ENCODE measurements at regions not wholly inside any gene's neighbourhood (a gene's known extent, or its start where the extent isn't known, plus 50 kb on each side); places are given as distances from the start of the nearest gene placed in this dataset.
"Not testable (repeated sequence)": the region's sequence is repeated elsewhere in the genome, so short reads cannot be mapped to it uniquely, and the experiment has no call there.

DNA sequence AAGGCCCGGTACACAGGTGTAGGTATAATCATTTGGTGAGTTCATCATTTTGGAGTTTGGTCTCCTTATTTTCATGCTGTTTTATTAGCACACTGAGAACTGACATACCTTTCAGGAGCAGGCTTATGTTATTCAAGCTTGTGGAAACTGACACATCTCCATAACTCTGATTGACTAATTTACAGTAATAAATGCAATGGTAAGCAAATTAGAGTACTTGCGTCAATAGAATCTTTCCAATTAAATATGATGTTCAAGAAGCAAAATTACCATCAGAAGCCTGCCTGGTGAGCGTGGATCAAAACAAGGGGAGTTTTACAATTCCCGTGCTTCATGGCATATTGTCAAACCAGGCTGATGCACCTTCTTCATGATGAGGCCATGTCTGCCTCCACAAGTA, 210.7 kb upstream of the GPRIN3 start:
- no peak for TF ChIP-seq POLR2A (IDR thresholded peaks at IDR 0.05; ENCODE audit: low read depth, low read length)
- TF ChIP-seq TAF1 (IDR thresholded peaks at IDR 0.05; ENCODE audit: borderline replicate concordance, low read depth, low read length): no peak
- TF ChIP-seq POLR2AphosphoS5 (IDR thresholded peaks at IDR 0.05; ENCODE audit: low read depth, low read length): no peak
- DNase-seq (ENCODE audit: insufficient read length) (no peak), FAIRE-seq (no peak)

DNA sequence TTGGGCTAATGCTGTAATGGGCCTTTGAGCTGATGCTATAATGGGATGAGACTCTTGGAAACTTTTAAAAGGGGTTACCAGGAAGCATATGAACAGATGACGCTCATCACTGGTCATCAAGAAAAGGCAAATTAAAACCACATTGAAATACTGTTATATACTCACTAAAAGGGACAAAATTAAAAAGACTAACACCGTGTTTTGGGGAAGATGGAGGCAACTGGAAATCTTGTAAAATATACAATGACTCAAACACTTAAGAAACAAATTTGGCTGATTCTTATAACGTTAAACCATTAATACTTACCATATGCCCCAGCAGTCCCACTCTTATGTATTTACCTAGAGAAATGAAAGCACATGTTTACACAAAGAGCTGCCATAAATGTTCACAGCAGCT, 207.2 kb upstream of the GPRIN3 start:
- FAIRE-seq (no peak), DNase-seq (ENCODE audit: insufficient read length) (no peak)
- TF ChIP-seq TAF1 (IDR thresholded peaks at IDR 0.05; ENCODE audit: borderline replicate concordance, low read depth, low read length) (no peak), POLR2A (IDR thresholded peaks at IDR 0.05; ENCODE audit: low read depth, low read length) (no peak), POLR2AphosphoS5 (IDR thresholded peaks at IDR 0.05; ENCODE audit: low read depth, low read length) (no peak)

DNA sequence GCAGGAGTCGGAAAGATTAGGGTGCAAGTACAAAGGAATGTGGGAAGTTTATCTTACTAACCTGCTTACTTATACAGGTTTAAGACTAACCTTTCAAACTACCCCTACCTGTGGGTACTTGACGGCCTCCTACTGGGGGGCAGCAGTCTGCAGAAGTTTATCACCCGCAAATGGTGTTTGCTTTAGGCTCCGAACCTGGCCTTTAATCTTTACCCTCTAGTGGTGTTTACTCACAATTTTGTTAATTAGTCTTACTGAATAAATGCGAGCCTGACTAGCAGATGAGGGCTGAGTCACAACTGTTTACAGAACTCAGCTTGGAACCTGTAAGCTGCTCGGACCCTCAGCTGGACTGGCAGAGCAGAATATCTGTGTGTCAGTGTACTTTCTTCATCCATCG, 204.2 kb upstream of the GPRIN3 start:
- TF ChIP-seq POLR2AphosphoS5 (IDR thresholded peaks at IDR 0.05; ENCODE audit: low read depth, low read length): no peak
- no peak for TF ChIP-seq POLR2A (IDR thresholded peaks at IDR 0.05; ENCODE audit: low read depth, low read length)
- FAIRE-seq (no peak), DNase-seq (ENCODE audit: insufficient read length) (no peak)

DNA sequence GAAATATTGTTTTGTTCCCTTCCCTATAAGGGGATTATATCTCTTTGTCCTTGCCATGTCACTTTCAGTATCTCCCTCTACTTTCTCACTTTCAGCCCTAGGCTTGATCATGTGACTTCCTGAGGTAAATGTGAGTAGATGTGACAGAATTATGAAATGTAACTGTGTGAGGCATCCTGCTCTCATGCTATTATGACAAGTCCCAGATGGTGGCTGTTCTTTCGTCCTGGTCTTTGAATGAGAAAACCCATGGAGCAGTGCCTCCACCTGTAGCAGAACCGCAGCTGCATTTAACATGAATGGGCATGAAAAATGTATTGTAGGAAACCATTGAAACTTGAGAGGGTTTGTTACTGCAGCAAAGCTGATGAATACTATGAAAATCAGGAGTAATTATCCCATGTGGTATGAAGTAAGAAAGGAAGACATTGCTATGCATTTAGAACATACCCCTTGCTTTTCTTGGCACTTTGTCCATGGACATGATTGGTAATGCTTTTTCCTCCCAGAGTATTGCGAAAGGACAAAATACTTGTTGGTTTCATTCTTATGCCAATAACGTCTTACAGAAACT, 202.2 kb upstream of the GPRIN3 start:
- DNase-seq (ENCODE audit: insufficient read length) (no peak), FAIRE-seq (peak; percentile 86)
- TF ChIP-seq POLR2AphosphoS5 (IDR thresholded peaks at IDR 0.05; ENCODE audit: low read depth, low read length) (no peak), TAF1 (IDR thresholded peaks at IDR 0.05; ENCODE audit: borderline replicate concordance, low read depth, low read length) (no peak), POLR2A (IDR thresholded peaks at IDR 0.05; ENCODE audit: low read depth, low read length) (no peak)

DNA sequence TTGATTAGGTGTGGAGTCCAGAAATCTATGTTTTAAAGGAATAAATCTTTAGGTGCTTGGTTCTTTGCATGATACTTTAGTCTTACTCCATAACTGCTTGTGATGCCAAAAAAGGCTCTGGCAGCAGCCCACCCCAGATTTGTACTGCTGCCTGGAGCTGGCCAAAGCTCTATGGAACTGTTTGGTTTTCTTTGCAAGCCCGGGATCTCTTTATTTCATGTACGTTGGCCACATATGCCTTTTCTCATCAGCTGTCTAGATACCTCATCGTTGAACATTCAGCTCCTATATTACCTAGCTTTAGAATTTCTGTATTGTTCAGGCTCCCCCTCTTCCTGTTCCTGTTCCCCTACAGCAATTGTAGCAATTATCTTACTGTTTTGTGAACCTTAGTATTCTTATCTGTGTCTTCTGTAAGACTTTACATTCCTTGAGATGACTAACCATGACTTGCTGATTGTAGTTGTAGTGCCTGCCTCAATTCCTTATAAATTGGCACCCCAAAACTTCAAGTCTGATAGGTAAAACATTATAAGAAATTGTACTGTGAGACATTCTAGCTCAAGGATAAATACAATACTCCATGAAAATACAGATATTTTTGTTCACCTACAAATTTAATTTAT, 199.4 kb upstream of the GPRIN3 start:
- no peak for TF ChIP-seq POLR2AphosphoS5 (IDR thresholded peaks at IDR 0.05; ENCODE audit: low read depth, low read length)
- no peak for FAIRE-seq
- DNase-seq (ENCODE audit: insufficient read length): no peak

DNA sequence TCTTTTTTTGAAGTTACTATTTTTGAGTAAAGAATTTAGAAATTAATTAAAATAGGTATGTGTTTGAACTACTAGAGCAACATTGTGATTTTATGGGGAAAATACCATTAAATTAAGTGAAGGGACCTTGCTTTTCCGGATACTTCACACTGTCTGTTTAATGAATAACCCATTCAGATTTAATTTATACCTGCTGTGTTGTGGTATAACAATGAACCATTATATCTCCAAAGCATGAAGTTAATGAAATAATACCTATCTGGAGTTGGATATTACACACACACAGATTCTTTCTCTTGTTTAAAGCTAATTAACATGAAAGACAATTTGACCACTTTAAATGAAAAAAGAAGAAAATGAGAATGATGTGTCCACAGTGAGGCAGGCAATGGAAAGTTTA, 195.0 kb upstream of the GPRIN3 start:
- DNase-seq (ENCODE audit: insufficient read length) (no peak), FAIRE-seq (no peak)
- TF ChIP-seq TAF1 (IDR thresholded peaks at IDR 0.05; ENCODE audit: borderline replicate concordance, low read depth, low read length): no peak

DNA sequence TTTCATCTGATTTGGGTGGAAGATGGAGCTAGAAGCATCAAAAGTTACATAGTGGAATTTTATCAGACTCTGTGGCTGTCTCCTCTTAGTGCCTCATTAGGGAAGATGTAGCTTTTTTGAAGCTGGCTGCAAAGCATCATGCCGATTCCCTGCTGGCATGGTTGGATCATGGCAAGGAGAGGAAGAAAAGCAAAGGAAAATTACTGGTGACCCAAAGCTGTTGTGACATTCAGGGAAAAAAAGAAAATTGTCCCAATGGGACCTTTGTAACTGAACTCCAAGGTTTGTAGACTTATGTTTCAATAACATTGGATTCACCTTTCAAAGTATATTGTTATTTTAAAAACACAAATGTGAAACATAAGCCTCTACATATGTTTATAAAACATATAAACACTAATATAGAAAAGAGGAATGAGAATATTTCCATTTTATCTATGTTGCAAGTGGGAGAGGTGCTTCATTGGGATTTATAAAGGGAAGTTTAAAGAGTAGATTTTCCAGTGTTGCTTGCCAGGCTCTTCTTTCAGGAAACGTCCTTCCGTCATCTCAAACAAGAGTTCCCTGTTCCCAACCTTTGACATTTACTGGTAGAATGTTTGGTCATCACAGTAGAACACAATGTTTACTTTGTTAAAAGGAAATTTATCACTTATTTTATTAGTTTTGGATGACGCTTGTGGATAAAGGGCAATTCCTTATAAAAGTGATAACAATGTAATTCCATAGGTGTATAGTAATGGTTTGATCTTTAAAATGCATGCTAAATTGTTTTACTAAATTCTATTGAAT, 190.1 kb upstream of the GPRIN3 start:
- TF ChIP-seq POLR2AphosphoS5 (IDR thresholded peaks at IDR 0.05; ENCODE audit: low read depth, low read length): no peak
- TF ChIP-seq POLR2A (IDR thresholded peaks at IDR 0.05; ENCODE audit: low read depth, low read length): no peak
- TF ChIP-seq TAF1 (IDR thresholded peaks at IDR 0.05; ENCODE audit: borderline replicate concordance, low read depth, low read length): no peak
- FAIRE-seq: no peak
- DNase-seq (ENCODE audit: insufficient read length): no peak

DNA sequence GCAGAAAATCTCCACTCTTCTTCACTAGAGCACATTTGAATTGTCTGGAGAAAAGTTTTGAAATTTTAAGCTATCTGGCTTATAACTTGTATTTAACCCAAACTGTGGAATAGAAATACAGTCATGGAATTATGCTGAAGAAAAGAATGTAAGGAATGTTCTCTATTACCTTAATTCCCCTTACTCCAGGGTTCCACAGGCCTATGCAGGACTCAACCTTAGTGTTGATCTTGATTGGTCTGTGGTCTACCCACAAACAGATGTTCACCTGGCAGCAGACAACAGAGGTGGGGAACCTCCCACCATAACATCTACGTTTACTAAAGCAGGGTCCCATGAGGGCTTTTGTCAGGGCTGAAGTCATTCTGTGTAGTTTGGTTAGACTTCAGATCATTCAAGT, 189.3 kb upstream of the GPRIN3 start:
- FAIRE-seq: no peak
- DNase-seq (ENCODE audit: insufficient read length): no peak
- TF ChIP-seq POLR2A (IDR thresholded peaks at IDR 0.05; ENCODE audit: low read depth, low read length) (no peak), TAF1 (IDR thresholded peaks at IDR 0.05; ENCODE audit: borderline replicate concordance, low read depth, low read length) (no peak), POLR2AphosphoS5 (IDR thresholded peaks at IDR 0.05; ENCODE audit: low read depth, low read length) (no peak)

DNA sequence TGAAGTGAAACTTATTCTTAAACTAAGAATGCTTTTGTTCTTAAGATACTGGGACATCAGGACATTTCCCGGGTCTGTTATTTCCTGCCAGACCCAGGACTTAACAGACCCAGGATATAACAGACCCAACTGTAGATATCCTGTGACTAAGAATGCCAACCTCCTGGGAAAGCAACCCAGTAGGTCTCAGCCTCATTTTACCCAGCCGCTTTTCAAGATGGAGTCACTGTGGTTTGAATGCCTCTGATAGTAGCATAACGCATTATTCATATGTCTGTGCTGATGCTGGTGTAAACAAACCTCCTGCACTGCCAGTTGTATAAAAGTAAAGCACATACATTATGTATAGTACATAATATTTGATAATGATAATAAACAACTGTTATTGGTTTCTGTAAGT, 185.8 kb upstream of the GPRIN3 start:
- no peak for FAIRE-seq
- TF ChIP-seq POLR2AphosphoS5 (IDR thresholded peaks at IDR 0.05; ENCODE audit: low read depth, low read length) (no peak), TAF1 (IDR thresholded peaks at IDR 0.05; ENCODE audit: borderline replicate concordance, low read depth, low read length) (no peak), POLR2A (IDR thresholded peaks at IDR 0.05; ENCODE audit: low read depth, low read length) (no peak)
- no peak for DNase-seq (ENCODE audit: insufficient read length)

DNA sequence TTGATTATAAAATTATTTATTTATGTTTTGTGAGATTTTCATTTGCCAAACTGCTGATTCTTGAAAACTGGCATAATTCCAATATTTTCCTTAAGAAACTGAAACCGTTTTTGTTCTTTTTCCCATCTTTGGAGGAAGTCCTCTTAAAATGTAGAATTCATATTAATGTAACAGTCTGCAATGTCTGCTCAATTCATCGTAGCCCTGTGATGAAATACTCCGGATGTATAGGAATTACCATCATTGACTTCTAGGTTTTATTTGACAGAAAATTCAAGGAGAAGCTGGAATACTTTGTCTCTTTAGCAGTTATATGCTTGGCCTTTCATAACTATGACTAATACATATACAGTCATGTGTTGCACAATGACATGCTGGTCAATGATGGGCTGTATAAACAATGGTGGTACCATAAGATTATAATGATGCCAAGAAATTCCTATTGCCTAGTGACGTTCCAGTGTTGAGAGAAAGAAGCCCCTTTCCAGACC, 185.0 kb upstream of the GPRIN3 start:
- FAIRE-seq (no peak), DNase-seq (ENCODE audit: insufficient read length) (no peak)
- TF ChIP-seq TAF1 (IDR thresholded peaks at IDR 0.05; ENCODE audit: borderline replicate concordance, low read depth, low read length): no peak
- no peak for TF ChIP-seq POLR2AphosphoS5 (IDR thresholded peaks at IDR 0.05; ENCODE audit: low read depth, low read length)
- no peak for TF ChIP-seq POLR2A (IDR thresholded peaks at IDR 0.05; ENCODE audit: low read depth, low read length)

DNA sequence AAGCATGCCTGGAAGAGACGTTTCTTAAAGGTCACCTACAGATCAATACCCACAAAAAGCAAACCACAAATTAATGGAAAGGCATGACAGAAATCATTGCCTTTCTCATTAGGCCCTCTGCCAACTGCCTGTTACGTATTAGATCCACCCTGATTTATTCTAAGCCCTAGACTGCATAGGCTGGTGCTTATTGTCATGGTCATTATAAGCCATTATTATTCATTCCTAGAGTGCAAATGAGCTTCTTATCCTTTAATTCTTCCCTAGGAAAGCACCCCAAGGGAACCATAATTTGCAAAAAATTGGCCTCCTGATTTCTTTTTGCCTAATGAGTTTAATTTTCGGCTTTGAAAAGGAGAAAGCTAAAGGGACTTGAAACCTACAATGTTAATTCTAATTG, 184.2 kb upstream of the GPRIN3 start:
- FAIRE-seq: no peak
- TF ChIP-seq POLR2AphosphoS5 (IDR thresholded peaks at IDR 0.05; ENCODE audit: low read depth, low read length) (no peak), TAF1 (IDR thresholded peaks at IDR 0.05; ENCODE audit: borderline replicate concordance, low read depth, low read length) (no peak), POLR2A (IDR thresholded peaks at IDR 0.05; ENCODE audit: low read depth, low read length) (no peak)
- no peak for DNase-seq (ENCODE audit: insufficient read length)

DNA sequence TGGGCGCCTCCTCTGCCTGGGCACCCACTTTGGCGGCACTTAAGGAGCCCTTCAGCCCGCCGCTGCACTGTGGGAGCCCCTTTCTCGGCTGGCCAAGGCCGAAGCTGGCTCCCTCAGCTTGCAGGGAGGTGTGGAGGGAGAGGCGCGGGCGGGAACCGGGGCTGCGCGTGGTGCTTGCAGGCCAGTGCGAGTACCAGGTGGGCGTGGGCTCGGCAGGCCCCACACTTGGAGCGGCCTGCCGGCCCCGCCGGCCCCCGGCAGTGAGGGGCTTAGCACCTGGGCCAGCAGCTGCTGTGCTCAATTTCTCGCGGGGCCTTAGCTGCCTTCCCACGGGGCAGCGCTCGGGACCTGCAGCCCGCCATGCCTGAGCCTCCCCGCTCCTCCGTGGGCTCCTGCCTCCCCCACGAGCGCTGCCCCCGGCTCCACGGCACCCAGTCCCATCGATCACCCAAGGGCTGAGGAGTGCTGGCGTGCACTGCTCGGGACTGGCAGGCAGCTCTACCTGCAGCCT, 182.4 kb upstream of the GPRIN3 start:
- not testable (repeated sequence) for FAIRE-seq; DNase-seq (ENCODE audit: insufficient read length)

Data from GM12892 (cell line).